HEK293 (cell line): ENCODE measurements at regions not wholly inside any gene's neighbourhood (a gene's known extent, or its start where the extent isn't known, plus 50 kb on each side); places are given as distances from the start of the nearest gene placed in this dataset.
"Not testable (repeated sequence)": the region's sequence is repeated elsewhere in the genome, so short reads cannot be mapped to it uniquely, and the experiment has no call there.

ENCODE experiments used
- ATF2 ChIP-seq: fragments of 450-650 bp; formaldehyde crosslinking; IDR thresholded peaks from 2 replicates; pipeline ENCODE4 v1.5.1; 2016; ENCODE audit warnings: missing biosample characterization, missing genetic modification characterization, low read depth
- HOXA7 ChIP-seq: sonication (generic); formaldehyde crosslinking; IDR thresholded peaks from 2 replicates; pipeline ENCODE4 v1.8.1; 2022; ENCODE audit warnings: missing genetic modification reagents, borderline replicate concordance
- SP2 ChIP-seq: fragments of 450-650 bp; formaldehyde crosslinking; IDR thresholded peaks from 2 replicates; pipeline ENCODE4 v1.5.1; 2016; ENCODE audit warnings: missing biosample characterization, missing genetic modification characterization
- ZBTB21 ChIP-seq: fragments of 450-650 bp; formaldehyde crosslinking; IDR thresholded peaks from 2 replicates; pipeline ENCODE4 v1.5.1; 2017; ENCODE audit warnings: missing biosample characterization, missing genetic modification characterization
- ZFP3 ChIP-seq: fragments of 450-650 bp; formaldehyde crosslinking; IDR thresholded peaks from 2 replicates; pipeline ENCODE4 v1.5.1; 2016; ENCODE audit warnings: low read depth, missing biosample characterization, missing genetic modification characterization
- ZNF239 ChIP-seq: fragments of 450-650 bp; formaldehyde crosslinking; IDR thresholded peaks from 2 replicates; pipeline ENCODE4 v1.5.1; 2016; ENCODE audit warnings: missing biosample characterization, missing genetic modification characterization
- ZNF350 ChIP-seq: fragments of 450-650 bp; formaldehyde crosslinking; IDR thresholded peaks from 2 replicates; pipeline ENCODE4 v1.5.0; 2017; ENCODE audit warnings: missing biosample characterization, mild to moderate bottlenecking, missing genetic modification characterization
- ZSCAN30 ChIP-seq: fragments of 450-650 bp; IDR thresholded peaks from 2 replicates; pipeline ENCODE4 v1.5.1; 2018; ENCODE audit warnings: missing biosample characterization, mild to moderate bottlenecking, missing genetic modification characterization, moderate library complexity
- TF ChIP-seq, protein P1 (sequence below): fragments of 450-650 bp; formaldehyde crosslinking; IDR thresholded peaks from 2 replicates; pipeline ENCODE4 v1.5.1; 2016; ENCODE audit warnings: missing biosample characterization, missing genetic modification characterization
- TF ChIP-seq, protein P2 (sequence below): fragments of 450-650 bp; formaldehyde crosslinking; IDR thresholded peaks from 2 replicates; pipeline ENCODE4 v1.5.1; 2017; ENCODE audit warnings: missing biosample characterization, missing genetic modification characterization
- TF ChIP-seq, protein P3 (sequence below): fragments of 450-650 bp; formaldehyde crosslinking; IDR thresholded peaks from 2 replicates; pipeline ENCODE4 v1.5.1; 2016; ENCODE audit warnings: missing biosample characterization, missing genetic modification characterization
- TF ChIP-seq, protein P4 (sequence below): fragments of 450-650 bp; formaldehyde crosslinking; IDR thresholded peaks from 2 replicates; pipeline ENCODE4 v1.5.1; 2016; ENCODE audit warnings: missing biosample characterization, missing genetic modification characterization
- TF ChIP-seq, protein P5 (sequence below): fragments of 450-650 bp; formaldehyde crosslinking; IDR thresholded peaks from 2 replicates; pipeline ENCODE4 v1.5.1; 2016; ENCODE audit warnings: missing biosample characterization, missing genetic modification characterization
- TF ChIP-seq, protein P6 (sequence below): fragments of 450-650 bp; formaldehyde crosslinking; IDR thresholded peaks from 2 replicates; pipeline ENCODE4 v1.5.1; 2016; ENCODE audit warnings: missing biosample characterization, missing genetic modification characterization

GRCh38 chr21:7853836-7854235 lies 2667.5 kb upstream of the TPTE start:
- TF ChIP-seq, protein P1, sequence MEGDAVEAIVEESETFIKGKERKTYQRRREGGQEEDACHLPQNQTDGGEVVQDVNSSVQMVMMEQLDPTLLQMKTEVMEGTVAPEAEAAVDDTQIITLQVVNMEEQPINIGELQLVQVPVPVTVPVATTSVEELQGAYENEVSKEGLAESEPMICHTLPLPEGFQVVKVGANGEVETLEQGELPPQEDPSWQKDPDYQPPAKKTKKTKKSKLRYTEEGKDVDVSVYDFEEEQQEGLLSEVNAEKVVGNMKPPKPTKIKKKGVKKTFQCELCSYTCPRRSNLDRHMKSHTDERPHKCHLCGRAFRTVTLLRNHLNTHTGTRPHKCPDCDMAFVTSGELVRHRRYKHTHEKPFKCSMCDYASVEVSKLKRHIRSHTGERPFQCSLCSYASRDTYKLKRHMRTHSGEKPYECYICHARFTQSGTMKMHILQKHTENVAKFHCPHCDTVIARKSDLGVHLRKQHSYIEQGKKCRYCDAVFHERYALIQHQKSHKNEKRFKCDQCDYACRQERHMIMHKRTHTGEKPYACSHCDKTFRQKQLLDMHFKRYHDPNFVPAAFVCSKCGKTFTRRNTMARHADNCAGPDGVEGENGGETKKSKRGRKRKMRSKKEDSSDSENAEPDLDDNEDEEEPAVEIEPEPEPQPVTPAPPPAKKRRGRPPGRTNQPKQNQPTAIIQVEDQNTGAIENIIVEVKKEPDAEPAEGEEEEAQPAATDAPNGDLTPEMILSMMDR (tag by site-specific recombination), result not testable (repeated sequence)
- TF ChIP-seq, protein P2, sequence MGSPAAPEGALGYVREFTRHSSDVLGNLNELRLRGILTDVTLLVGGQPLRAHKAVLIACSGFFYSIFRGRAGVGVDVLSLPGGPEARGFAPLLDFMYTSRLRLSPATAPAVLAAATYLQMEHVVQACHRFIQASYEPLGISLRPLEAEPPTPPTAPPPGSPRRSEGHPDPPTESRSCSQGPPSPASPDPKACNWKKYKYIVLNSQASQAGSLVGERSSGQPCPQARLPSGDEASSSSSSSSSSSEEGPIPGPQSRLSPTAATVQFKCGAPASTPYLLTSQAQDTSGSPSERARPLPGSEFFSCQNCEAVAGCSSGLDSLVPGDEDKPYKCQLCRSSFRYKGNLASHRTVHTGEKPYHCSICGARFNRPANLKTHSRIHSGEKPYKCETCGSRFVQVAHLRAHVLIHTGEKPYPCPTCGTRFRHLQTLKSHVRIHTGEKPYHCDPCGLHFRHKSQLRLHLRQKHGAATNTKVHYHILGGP (tag by site-specific recombination), result not testable (repeated sequence)
- TF ChIP-seq ATF2 (tag by site-specific recombination); ZSCAN30 (tag by site-specific recombination); HOXA7 (CRISPR knock-in tag); ZFP3; SP2 (tag by site-specific recombination); ZNF350; ZNF239 (tag by site-specific recombination); ZBTB21 (tag by site-specific recombination): not testable (repeated sequence)
- TF ChIP-seq, protein P3, sequence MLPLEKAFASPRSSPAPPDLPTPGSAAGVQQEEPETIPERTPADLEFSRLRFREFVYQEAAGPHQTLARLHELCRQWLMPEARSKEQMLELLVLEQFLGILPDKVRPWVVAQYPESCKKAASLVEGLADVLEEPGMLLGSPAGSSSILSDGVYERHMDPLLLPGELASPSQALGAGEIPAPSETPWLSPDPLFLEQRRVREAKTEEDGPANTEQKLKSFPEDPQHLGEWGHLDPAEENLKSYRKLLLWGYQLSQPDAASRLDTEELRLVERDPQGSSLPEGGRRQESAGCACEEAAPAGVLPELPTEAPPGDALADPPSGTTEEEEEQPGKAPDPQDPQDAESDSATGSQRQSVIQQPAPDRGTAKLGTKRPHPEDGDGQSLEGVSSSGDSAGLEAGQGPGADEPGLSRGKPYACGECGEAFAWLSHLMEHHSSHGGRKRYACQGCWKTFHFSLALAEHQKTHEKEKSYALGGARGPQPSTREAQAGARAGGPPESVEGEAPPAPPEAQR (tag by site-specific recombination), result not testable (repeated sequence)
- TF ChIP-seq, protein P4, sequence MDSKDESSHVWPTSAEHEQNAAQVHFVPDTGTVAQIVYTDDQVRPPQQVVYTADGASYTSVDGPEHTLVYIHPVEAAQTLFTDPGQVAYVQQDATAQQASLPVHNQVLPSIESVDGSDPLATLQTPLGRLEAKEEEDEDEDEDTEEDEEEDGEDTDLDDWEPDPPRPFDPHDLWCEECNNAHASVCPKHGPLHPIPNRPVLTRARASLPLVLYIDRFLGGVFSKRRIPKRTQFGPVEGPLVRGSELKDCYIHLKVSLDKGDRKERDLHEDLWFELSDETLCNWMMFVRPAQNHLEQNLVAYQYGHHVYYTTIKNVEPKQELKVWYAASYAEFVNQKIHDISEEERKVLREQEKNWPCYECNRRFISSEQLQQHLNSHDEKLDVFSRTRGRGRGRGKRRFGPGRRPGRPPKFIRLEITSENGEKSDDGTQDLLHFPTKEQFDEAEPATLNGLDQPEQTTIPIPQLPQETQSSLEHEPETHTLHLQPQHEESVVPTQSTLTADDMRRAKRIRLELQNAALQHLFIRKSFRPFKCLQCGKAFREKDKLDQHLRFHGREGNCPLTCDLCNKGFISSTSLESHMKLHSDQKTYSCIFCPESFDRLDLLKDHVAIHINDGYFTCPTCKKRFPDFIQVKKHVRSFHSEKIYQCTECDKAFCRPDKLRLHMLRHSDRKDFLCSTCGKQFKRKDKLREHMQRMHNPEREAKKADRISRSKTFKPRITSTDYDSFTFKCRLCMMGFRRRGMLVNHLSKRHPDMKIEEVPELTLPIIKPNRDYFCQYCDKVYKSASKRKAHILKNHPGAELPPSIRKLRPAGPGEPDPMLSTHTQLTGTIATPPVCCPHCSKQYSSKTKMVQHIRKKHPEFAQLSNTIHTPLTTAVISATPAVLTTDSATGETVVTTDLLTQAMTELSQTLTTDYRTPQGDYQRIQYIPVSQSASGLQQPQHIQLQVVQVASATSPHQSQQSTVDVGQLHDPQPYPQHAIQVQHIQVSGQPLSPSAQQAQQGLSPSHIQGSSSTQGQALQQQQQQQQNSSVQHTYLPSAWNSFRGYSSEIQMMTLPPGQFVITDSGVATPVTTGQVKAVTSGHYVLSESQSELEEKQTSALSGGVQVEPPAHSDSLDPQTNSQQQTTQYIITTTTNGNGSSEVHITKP (tag by site-specific recombination), result not testable (repeated sequence)
- TF ChIP-seq, protein P5, sequence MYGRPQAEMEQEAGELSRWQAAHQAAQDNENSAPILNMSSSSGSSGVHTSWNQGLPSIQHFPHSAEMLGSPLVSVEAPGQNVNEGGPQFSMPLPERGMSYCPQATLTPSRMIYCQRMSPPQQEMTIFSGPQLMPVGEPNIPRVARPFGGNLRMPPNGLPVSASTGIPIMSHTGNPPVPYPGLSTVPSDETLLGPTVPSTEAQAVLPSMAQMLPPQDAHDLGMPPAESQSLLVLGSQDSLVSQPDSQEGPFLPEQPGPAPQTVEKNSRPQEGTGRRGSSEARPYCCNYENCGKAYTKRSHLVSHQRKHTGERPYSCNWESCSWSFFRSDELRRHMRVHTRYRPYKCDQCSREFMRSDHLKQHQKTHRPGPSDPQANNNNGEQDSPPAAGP, result not testable (repeated sequence)
- TF ChIP-seq, protein P6, sequence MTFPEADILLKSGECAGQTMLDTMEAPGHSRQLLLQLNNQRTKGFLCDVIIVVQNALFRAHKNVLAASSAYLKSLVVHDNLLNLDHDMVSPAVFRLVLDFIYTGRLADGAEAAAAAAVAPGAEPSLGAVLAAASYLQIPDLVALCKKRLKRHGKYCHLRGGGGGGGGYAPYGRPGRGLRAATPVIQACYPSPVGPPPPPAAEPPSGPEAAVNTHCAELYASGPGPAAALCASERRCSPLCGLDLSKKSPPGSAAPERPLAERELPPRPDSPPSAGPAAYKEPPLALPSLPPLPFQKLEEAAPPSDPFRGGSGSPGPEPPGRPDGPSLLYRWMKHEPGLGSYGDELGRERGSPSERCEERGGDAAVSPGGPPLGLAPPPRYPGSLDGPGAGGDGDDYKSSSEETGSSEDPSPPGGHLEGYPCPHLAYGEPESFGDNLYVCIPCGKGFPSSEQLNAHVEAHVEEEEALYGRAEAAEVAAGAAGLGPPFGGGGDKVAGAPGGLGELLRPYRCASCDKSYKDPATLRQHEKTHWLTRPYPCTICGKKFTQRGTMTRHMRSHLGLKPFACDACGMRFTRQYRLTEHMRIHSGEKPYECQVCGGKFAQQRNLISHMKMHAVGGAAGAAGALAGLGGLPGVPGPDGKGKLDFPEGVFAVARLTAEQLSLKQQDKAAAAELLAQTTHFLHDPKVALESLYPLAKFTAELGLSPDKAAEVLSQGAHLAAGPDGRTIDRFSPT (tag by site-specific recombination), result not testable (repeated sequence)
